ENCODE measurements at regions not wholly inside any gene's neighbourhood (a gene's known extent, or its start where the extent isn't known, plus 50 kb on each side); places are given as distances from the start of the nearest gene placed in this dataset.

- no peak for ATAC-seq (ENCODE audit: insufficient read depth, low FRiP score)
- Histone ChIP-seq H3K27ac (ENCODE audit: low read depth in 1 of 2, low read length in 1 of 2) (no peak overlapping the region), H3K4me1 (ENCODE audit: control insufficient read depth in 5 of 5, insufficient read depth in 5 of 5, low read length in 5 of 5) (peaks cover 0 to 11% (median 0%) of the 10 kb centered on the region in 5 donors), H3K4me3 (no peak overlapping the region), H3K9me3 (ENCODE audit: control insufficient read depth in 4 of 4, insufficient read depth in 3 of 4, low read length in 3 of 4) (no peaks in the 10 kb centered on the region), H3K9ac (ENCODE audit: insufficient read depth in 1 of 2, low read length in 2 of 2) (no peak overlapping the region), H3K36me3 (ENCODE audit: control insufficient read depth in 4 of 4, insufficient read depth in 4 of 4, low read length in 4 of 4) (no peaks in the 10 kb centered on the region), H3K27me3 (ENCODE audit: control insufficient read depth in 3 of 3, insufficient read depth in 3 of 3, low read length in 2 of 3) (no peaks in the 10 kb centered on the region)
- TF ChIP-seq, protein P1, sequence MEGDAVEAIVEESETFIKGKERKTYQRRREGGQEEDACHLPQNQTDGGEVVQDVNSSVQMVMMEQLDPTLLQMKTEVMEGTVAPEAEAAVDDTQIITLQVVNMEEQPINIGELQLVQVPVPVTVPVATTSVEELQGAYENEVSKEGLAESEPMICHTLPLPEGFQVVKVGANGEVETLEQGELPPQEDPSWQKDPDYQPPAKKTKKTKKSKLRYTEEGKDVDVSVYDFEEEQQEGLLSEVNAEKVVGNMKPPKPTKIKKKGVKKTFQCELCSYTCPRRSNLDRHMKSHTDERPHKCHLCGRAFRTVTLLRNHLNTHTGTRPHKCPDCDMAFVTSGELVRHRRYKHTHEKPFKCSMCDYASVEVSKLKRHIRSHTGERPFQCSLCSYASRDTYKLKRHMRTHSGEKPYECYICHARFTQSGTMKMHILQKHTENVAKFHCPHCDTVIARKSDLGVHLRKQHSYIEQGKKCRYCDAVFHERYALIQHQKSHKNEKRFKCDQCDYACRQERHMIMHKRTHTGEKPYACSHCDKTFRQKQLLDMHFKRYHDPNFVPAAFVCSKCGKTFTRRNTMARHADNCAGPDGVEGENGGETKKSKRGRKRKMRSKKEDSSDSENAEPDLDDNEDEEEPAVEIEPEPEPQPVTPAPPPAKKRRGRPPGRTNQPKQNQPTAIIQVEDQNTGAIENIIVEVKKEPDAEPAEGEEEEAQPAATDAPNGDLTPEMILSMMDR (IDR thresholded peaks at IDR 0.05; ENCODE audit: control extremely low read depth, extremely low read depth) = no peak
- DNase-seq = no peak
- WGBS, 2 donors = 90 to 95% methylated on average over 3 of the region's 3 CpGs
Measured at GRCh38 chr3:188059351-188059750, 94.6 kb upstream of the LPP start.

DNA sequence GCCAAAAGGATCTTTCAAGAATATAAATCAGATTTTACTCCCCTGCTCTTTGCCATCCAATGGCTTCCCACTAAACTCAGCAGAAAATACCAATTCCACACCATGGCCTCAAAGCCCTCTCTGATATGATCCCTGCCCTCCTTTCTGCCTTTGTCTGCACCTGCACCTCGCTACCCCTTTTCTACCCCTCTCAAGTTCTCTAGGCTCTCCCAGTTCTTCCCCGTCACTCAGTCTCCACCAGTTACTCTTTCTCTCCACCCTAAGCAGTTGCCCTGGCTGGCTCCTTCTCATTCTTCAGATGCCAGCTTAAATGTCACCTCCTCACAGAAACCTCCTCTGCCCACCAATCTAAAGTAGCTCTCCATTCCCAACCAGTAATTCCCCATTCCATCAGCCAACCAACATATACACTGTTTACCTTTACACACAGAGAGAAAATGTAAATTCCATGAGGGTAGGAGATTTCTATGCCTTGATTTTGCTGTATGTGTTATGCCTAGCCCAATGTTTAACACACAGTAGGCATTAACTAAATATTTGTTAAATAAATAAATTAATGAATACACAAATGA is 93.6 kb upstream of the LPP start:
- Histone ChIP-seq H3K9me3 (ENCODE audit: control insufficient read depth in 4 of 4, insufficient read depth in 3 of 4, low read length in 3 of 4) (no peaks in the 10 kb centered on the region), H3K4me1 (ENCODE audit: control insufficient read depth in 5 of 5, insufficient read depth in 5 of 5, low read length in 5 of 5) (peaks cover 0 to 11% (median 0%) of the 10 kb centered on the region in 5 donors), H3K27ac (ENCODE audit: low read depth in 1 of 2, low read length in 1 of 2) (no peak overlapping the region), H3K4me3 (no peak overlapping the region), H3K36me3 (ENCODE audit: control insufficient read depth in 4 of 4, insufficient read depth in 4 of 4, low read length in 4 of 4) (no peaks in the 10 kb centered on the region), H3K27me3 (ENCODE audit: control insufficient read depth in 3 of 3, insufficient read depth in 3 of 3, low read length in 2 of 3) (no peaks in the 10 kb centered on the region), H3K9ac (ENCODE audit: insufficient read depth in 1 of 2, low read length in 2 of 2) (no peak overlapping the region)
- TF ChIP-seq, protein P1 (IDR thresholded peaks at IDR 0.05; ENCODE audit: control extremely low read depth, extremely low read depth) = no peak
- WGBS, 2 donors = 93 to 95% methylated on average over 2 of the region's 2 CpGs
- no peak for ATAC-seq (ENCODE audit: insufficient read depth, low FRiP score)
- peak in 1 of 3 donors; percentile 43 for DNase-seq

DNA sequence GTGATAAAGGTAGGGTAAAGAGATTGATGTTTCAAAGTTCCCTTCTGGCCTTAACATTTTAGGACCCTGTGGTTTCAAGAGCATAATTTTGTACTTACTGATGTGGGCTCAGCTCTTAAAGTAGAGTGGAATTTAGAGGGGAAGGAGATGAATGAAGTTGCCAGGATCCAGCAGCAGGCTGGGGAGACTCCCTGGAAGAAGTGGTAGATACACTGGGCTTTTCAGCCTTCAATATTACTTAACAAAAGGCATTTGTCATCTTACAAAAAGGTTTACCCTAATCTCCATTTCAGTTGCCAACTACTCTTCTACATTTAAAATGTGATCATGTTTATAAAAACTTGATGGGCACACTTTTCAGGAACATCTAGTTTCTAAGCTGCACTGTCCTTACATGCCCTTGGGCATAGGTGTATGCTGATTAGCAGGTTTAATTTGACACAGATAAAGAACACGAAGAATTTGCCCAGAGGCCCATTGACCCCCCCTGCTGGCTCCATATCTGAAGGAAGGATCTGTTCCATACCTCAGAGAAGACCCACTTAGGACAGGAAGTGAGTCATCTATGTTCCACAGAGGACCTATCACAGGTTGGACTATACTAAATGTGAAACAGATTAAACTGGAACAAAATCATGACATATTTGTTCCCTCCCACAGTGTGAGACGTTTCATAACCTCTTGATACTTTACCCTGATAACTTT is 93.0 kb upstream of the LPP start:
- H3K27ac ChIP-seq (ENCODE audit: low read depth in 1 of 2, low read length in 1 of 2) = no peak overlapping the region
- no peak overlapping the region for H3K4me3 ChIP-seq
- ATAC-seq (ENCODE audit: insufficient read depth, low FRiP score) (no peak), DNase-seq (no peak)
- 26 to 33% methylated on average over 2 of the region's 2 CpGs for WGBS, 2 donors
- no peak overlapping the region for H3K9ac ChIP-seq (ENCODE audit: insufficient read depth in 1 of 2, low read length in 2 of 2)
- peaks cover 0 to 11% (median 0%) of the 10 kb centered on the region in 5 donors for H3K4me1 ChIP-seq (ENCODE audit: control insufficient read depth in 5 of 5, insufficient read depth in 5 of 5, low read length in 5 of 5)
- TF ChIP-seq, protein P1 (IDR thresholded peaks at IDR 0.05; ENCODE audit: control extremely low read depth, extremely low read depth) = no peak
- no peaks in the 10 kb centered on the region for H3K27me3 ChIP-seq (ENCODE audit: control insufficient read depth in 3 of 3, insufficient read depth in 3 of 3, low read length in 2 of 3)
- H3K9me3 ChIP-seq (ENCODE audit: control insufficient read depth in 4 of 4, insufficient read depth in 3 of 4, low read length in 3 of 4) = no peaks in the 10 kb centered on the region
- H3K36me3 ChIP-seq (ENCODE audit: control insufficient read depth in 4 of 4, insufficient read depth in 4 of 4, low read length in 4 of 4) = no peaks in the 10 kb centered on the region

Data from lung (tissue), 11 donors.